Transverse colon (tissue), 3 donors: ENCODE measurements at regions not wholly inside any gene's neighbourhood (a gene's known extent, or its start where the extent isn't known, plus 50 kb on each side); places are given as distances from the start of the nearest gene placed in this dataset.

Experiments
- EP300 ChIP-seq: sonication (generic); formaldehyde crosslinking; IDR thresholded peaks from one replicate; pipeline ENCODE4 v1.6.1; 2017; ENCODE audit warnings: antibody characterized with exemption, low read depth
- TF ChIP-seq, protein P1 (sequence below), 5 experiments: fragments of 200-600 bp in 3 of 5; fragments of 450-650 bp in 2 of 5; sonication (generic) in 3 of 5; IDR thresholded peaks; 1 replicate in 2 of 5; 2 replicates in 3 of 5; pipeline ENCODE4 v1.5.1; 2016 to 2017; ENCODE audit warnings: antibody characterized with exemption in 5 of 5, inconsistent platforms in 3 of 5, mild to moderate bottlenecking in 2 of 5, moderate library complexity in 1 of 5

DNA sequence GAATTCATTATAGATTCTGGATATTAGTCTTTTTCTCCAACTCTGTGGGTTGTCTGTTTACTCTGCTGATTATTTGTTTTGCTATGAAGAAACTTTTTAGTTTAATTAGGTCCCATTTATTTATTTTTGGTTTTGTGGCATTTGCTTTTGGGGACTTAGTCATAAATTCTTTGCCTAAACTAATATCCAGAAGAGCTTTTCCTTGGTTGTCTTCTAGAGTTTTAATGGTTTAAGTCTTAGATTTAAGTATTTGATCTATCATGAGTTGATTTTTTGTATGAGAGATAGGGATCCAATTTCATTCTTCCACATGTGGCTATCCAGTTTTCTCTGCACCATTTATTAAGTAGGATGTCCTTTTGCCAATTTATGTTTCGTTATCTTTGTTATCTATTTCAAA is 683.4 kb upstream of the FBXO33 start:
- TF ChIP-seq EP300, result no peak
- TF ChIP-seq, protein P1, sequence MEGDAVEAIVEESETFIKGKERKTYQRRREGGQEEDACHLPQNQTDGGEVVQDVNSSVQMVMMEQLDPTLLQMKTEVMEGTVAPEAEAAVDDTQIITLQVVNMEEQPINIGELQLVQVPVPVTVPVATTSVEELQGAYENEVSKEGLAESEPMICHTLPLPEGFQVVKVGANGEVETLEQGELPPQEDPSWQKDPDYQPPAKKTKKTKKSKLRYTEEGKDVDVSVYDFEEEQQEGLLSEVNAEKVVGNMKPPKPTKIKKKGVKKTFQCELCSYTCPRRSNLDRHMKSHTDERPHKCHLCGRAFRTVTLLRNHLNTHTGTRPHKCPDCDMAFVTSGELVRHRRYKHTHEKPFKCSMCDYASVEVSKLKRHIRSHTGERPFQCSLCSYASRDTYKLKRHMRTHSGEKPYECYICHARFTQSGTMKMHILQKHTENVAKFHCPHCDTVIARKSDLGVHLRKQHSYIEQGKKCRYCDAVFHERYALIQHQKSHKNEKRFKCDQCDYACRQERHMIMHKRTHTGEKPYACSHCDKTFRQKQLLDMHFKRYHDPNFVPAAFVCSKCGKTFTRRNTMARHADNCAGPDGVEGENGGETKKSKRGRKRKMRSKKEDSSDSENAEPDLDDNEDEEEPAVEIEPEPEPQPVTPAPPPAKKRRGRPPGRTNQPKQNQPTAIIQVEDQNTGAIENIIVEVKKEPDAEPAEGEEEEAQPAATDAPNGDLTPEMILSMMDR (IDR thresholded peaks at IDR 0.05), result no peak
